Inferior parietal cortex (tissue), 1 donor: ENCODE measurements at regions not wholly inside any gene's neighbourhood (a gene's known extent, or its start where the extent isn't known, plus 50 kb on each side); places are given as distances from the start of the nearest gene placed in this dataset.
"Not testable (repeated sequence)": the region's sequence is repeated elsewhere in the genome, so short reads cannot be mapped to it uniquely, and the experiment has no call there.

Source experiments
- DNase-seq: peaks from one replicate; pipeline ENCODE4 v3.0.0-alpha.2; 2016; ENCODE audit errors: extremely low spot score

DNA sequence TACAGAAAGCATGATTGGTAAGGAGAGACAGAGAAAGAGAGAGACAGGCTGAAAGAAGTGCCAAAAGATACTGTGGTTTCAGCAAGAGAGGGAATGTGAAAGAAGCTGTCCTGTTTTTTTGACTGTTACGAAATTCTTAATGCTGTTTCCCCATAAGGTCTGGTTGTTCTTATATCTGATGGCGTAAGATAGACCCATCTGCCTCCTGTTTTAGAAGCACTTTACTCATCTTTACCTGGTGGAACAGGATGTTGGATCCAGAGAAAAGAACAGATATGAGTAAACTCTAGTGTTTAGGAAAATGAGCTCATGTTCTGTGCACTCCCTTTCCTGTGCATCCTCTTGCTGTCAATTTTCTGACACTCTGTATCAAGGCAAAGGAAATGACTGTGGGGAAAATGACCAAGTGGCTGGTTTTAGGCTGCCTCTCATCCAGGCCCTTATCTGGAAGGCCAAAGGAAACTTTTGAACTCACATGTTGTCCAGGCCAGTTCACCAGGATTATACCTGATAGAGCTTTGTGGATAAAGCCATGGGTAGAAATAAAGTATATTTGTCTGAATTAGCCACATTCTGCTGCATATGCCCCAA is 311.7 kb upstream of the HTR2C start:
- no peak for DNase-seq

DNA sequence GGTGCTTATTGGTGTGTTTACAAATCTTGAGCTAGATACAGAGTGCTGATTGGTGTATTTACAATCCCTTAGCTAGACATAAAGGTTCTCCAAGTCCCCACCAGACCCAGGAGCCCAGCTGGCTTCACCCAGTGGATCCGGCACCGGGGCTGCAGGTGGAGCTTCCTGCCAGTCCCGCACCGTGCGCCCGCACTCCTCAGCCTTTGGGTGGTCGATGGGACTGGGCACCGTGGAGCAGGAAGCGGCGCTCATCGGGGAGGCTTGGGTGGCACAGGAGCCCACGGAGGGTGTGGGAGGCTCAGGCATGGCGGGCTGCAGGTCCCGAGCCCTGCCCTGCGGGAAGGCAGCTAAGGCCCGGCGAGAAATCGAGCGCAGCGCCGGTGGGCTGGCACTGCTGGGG is 313.5 kb upstream of the HTR2C start:
- not testable (repeated sequence) for DNase-seq

DNA sequence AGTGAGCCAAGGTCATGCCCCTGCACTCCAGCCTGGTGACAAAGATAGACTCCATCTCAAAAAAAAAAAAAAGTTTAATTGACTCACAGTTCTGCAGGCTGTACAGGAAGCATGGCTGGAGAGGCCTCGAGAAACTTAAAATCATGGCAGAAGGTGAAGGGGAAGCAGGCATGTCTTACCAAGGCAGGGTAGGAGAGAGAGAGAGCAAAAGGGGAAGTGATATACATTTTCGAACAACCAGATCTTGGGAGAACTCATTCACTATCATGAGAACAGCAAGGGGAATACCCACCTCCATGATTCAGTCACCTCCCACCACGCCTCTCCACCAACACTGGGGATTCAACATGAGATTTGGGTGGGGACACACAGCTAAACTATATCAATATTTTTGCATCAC is 315.2 kb upstream of the HTR2C start:
- DNase-seq: no peak

DNA sequence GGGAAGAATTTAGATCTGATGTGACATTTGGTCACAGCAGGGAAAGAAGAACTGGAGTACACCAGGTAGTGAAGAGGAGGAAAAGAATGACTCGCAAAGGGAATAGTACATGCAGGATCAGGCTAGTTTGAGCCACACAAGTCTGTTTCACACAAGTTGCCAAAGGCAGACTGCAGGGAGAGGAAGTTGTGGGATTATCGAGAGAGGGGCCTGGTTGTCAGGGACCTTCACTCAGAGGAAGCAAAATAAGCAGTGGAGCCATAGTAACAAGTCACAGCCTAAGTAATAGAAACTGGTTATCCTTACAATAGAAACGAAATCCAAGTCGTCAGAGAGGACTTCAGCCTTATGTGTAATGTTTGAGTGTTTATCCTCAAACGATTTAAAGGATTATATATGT is 316.7 kb upstream of the HTR2C start:
- DNase-seq: no peak

DNA sequence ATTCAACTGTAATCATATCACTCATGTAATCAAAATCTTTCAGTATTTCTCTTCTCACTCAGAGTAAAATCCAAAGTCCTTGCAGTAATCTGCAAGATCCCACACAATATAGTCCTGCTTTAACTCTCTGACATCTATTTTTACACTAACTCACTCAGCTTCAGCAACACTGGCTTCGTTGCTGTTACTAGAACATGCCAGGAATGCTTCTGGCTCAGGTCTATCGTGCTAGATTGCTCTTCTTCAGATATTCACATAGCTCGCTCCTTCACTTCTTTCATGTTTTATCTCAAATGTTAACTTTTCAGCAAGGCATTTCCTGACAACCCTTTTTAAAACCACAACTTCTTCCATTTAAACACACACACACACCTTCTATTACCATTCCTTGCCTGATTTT is 331.7 kb upstream of the HTR2C start:
- DNase-seq: peak; percentile 2

DNA sequence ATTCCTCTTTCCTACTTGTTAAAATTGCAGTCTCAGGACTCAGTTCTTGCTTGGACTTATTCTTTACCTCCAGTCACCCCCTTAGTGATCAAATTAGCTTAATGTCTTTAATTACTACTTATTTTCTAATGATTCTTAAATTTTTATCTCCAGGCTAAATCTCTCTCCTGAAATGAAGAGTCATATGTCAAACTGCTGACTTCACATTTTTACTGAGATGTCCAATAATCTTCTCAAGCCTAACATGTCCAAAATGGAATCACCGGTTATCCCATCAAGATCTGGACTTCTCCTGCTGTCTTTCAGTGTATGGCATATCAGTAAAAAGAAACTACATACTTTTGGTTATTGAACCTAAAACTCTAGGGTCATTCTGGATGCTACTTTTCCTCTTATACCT is 332.3 kb upstream of the HTR2C start:
- DNase-seq: no peak

DNA sequence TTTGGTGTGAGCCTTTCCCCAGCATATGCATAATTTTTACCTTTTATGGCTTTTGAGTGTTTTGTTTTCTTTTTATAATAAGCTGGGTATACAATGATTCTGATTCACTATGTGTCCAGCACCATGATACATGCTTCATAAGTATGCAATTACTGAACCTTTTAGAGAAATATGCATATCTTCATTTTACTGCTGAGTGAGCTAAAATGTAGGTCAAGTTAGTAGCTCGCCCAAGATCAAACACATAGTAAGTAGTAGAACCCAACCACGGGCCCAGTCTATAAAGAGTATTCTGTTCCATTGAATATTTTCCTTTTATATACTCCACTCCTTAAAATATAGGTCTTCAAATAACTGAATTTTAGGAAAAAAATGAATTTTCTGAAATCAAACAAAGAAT is 362.4 kb upstream of the HTR2C start:
- DNase-seq: no peak

DNA sequence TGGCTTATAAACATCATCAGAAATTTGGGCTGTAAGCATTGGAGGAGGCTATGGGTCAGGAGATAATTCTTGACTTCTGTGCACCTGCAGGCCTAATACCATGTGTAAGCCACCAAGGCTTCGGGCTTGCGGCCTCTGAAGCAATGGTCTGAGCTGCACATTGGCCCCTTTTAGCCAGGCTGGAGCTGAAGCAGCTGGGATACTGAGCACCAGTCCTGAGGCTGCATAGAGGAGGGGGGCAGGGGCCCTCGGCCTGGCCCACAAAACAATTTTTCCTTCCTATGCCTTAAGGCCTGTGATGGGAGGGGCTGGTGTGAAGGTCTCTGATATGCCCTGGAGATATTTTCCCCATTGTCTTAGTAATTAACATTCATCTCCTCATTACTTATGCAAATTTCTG is 373.0 kb upstream of the HTR2C start:
- no peak for DNase-seq

DNA sequence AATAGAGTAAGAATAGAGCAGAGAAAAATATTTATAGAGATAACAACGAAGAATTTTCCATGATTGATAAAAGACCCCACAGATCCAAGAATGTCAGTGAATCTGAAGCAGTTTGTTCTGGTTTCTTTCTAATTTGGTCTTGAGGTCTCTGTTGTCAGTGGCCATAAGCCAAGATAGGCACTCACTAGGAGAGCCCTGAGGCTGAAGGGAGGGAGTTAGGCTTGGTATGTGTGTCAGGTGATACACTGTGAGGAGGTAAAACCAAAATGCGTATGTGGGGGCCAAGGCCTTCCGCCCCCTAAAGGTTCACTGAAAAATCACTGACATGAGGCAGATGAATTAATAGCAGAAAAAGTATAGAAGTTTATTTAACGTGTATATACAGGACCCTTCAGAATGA is 382.3 kb upstream of the HTR2C start:
- no peak for DNase-seq

DNA sequence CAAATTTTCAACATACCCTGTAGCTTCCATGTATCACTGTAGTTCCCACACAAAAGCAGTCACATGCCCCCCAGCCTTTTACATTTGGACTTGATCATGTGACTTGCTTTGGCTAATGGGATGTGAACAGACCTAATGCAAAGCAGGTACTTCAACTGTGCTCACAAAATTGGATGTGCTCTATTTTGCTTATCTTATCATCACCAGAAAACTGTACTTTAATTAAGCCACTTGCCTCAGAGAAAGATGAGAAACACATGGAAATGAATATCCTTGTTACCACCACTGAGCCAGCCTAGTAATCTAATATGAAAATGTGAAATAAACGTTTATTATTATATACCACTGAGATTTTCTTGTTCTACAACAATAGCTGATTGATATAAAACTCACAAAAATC is 402.7 kb upstream of the HTR2C start:
- no peak for DNase-seq

DNA sequence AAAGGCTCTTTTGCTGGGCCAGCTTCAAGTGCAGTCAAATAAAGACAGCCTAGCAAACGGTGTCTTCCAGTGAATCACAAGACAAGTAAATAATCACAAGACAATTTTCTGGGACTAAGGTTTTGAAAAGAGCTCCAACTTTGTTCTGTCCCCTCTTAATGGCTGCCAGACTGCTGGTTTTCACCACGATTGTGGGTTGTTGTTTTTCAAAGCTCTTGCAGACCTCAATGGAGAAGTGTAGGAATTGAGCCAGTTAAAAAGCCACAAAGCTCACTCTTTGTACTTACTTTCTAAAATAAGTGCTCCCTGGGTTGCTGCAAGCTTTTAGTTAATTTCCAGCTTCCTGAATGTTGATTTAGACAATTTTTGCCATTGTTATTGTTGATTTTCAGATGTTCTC is 405.8 kb upstream of the HTR2C start:
- DNase-seq: no peak

DNA sequence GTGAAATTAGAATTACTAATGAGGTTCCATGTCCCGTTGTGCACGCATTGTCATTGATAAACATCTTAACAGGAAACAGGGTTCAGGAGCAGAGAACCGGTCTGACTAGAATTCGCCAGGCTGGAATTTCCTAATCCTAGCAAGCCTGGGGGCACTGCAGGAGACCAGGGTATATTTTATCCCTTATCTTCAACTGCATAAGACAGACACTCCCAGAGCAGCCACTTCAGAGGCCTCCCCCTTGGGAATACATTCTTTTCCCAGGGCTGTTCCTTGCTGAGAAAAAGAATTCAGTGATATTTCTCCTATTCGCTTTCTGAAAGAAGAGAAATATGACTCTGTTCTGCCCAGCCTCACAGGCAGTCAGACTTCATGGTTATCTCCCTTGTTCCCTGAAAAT is 416.6 kb upstream of the HTR2C start:
- DNase-seq: not testable (repeated sequence)

DNA sequence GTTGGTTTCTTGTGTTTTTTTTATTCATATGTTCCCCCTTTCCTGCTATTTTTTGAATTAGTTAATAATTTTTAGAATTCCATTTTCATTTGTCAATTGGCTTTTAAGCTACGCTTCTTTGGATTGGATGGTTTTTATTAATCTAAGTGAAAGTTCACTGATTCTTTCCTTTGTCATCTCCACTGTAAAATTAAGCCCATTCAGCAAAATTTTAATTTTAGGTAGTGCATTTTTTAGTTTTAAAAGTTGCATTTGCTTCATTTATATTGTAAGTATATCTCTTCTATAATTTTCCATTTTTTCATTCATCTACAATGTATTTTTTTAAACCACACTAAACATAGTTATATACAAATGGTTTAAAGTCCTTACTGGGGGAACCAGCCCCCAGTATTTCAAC is 417.3 kb upstream of the HTR2C start:
- no peak for DNase-seq

DNA sequence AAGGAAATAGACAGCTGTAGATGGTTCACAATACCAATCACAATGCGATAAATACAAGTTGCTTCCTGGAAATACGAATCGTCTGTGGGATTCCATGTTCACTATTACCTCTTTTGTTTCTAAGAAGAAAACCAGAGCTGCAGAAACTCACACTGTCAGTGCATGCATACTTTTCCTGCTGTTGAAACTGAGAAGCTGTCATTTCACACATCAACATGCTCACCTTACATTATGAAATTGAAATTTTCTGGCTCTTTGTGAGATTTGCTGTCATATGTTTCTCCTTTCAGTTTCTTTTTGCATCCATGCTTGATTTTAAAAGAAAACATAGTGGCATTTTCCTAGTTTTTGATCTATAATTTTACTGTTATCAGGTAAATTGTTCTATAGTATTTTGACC is 418.3 kb upstream of the HTR2C start:
- no peak for DNase-seq

DNA sequence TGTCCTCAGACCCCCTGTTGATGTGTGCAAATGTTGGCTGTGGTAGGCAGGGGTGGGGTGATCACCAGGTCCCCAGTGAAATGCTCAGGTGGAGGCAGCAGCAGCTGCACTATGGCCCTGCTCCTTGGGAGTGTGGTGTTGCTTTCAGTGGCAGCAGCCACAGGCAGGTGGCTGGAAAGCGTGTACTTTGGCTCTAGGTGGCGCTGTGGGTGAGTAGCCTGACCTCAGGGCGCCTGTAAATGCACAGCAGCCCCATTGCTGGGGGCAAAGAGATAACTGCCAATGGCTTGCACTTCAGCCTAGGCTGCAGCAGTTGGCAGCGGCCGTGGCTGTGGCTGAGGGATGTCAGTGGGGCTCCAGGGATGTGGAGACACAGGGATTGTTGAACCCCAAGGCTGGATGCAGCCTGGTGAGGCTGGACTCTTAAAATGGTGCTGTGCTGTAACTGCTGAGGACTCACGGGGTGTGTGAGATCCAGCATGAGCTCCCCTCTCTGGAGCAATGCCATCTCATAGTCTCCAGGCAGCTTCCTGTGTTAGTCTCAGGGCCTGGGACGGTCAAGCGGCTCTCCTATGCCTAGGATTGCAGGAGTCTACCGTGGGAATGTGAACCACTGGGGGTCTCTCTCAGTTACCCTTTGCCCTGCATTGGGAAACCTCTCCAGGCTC is 421.7 kb upstream of the HTR2C start:
- DNase-seq: no peak

DNA sequence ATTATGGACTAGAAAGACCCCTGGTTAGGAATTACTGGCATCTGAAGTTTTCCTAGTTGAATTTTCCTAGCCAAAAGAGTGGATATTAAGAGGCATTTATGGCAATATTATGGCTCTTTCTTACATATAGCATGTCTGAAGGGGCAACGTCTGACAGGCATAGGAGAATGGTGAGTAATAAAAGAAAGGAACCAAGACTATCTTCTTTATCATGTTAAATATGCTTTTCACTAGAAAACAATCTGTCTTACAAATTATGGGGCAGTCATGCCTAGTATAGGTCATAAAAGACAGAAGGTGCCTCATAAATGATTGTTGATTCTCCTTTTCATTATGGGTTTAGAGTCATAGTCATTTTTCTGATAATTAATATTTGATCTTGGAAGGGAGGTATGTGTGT is 431.1 kb upstream of the HTR2C start:
- DNase-seq: no peak

DNA sequence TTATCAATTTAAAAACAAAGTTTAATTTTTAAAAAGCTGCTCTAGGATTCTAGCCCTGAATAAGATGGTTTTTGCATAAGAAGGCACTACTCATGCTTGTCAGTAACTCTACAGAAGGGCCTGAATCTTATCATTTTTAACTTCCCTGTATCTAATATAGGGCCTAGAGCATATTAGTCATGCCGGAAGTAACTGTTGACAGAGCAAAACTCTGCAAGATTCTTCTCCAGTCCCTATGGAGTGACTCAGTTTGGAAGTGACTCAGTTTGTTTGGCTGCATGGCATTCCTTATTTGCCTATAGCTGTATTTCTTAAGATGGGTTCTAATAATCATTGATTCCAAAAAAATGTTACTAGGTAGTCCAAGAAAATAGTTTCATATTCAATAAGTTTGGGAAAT is 431.8 kb upstream of the HTR2C start:
- peak; percentile 2 for DNase-seq

DNA sequence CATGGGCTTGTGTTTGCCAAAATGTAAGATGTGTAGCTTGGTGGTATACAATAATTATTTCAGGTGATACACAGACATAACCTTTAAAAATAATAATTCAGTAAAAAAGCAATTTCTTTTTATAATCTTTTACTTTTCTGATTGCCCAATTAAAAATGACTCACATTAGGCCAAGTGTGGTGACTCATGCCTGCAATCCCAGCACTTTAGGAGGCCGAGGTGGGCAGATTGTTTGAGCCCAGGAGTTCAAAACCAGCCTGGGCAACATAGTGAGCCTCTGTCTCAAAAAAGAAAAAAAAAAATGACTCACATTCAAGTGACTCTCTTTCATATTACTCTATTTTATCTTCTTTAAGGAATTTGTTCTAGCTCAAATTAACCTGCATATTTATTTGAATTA is 449.4 kb upstream of the HTR2C start:
- DNase-seq: no peak

DNA sequence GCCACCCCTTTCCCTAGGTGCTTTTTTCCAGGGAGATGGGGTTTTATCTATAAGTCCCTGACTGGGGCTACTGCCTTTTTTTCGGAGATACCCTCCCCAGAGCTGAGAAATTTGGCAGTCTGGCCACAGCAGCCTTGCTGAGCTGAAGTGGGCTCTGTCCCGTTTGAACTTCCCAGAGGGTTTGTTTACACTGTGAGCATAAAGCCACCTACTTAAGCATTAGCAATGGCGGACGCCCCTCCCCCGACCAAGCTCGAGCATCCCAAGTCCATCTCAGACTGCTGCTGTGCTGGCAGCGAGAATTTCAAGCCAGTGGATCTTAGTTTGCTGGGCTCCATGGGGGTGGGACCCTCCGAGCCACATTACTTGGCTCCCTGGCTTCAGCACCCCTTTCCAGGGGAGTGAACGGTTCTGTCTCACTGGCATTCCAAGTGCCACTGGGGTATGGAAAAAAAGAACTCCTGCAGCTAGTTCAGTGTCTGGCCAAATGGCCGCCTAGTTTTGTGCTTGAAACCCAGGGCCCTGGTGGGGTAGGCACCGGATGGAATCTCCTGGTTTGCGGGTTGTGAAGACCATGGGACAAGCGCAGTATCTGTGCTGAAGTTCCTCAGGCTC is 456.4 kb upstream of the HTR2C start:
- DNase-seq: no peak

DNA sequence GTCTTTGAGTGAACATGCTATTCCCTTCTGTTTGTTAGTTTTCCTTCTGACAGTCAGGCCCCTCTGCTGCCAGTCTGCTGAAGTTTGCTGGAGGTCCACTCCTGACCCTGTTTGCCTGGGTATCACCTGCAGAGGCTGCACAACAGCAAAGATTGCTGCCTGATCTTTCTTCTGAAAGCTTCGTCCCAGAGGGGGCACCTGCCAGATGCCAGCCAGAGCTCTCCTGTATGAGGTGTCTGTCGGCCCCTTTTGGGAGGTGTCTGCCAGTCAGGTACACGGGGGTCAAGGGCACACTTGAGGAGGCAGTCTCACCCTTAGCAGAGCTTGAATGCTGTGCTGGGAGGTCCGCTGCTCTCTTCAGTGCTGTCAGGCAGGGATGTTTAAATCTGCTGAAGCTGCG is 456.9 kb upstream of the HTR2C start:
- no peak for DNase-seq

DNA sequence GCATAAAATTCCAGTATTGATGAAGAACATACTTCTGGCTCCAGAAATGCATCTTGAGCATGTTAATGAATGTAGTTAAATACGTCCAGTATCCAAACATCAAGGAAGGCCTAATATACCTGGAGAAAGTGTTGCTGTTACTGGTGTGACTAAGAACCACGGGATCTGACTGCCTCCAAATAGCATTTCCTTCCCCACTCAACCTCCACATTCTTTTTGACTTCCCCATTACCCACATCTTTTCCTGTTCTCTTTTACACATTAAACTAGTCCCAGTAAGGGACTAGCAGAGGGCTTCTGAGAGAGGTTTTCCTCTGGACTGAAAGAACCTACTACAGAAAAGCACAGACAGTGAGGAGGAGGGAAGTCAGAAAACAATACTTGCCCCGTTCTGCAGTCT is 482.8 kb upstream of the HTR2C start:
- DNase-seq: no peak

DNA sequence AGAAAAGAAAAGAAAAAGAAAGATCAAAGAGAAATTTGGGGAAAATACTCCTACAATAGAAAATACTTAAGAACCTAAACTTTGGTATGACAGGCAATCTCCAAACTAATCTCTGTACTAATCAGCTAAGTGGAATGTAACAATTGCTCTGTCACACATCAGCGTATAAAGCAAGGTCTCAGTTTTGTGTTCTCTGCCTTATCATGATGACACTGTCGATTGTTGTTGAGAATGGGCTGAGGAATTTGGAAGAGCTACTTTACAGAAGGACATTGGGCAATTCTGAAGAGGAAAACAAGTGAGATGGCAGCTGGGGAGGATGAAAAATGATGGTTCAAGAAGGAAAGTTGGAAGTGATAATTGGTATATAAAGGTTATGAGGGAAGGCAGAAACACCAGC is 486.0 kb upstream of the HTR2C start:
- DNase-seq: no peak

DNA sequence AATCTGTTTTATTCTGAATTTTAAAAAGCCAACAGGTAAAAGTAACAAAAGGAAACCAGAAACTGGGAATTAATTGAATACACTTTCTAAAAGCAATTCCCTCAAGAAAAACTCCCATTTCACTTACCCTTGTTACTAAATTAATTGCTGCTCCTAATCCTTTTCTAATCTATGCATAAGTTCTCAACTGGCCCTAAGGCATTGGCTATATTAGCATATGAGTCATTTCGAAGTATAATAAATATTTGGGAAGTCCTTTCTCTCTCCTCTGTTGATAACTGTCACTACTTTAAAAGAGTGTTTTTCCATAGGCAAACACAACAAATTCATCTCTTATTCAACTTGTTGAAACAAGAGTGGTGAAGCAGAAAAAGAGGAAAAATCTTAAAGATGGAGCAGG is 486.5 kb upstream of the HTR2C start:
- no peak for DNase-seq

DNA sequence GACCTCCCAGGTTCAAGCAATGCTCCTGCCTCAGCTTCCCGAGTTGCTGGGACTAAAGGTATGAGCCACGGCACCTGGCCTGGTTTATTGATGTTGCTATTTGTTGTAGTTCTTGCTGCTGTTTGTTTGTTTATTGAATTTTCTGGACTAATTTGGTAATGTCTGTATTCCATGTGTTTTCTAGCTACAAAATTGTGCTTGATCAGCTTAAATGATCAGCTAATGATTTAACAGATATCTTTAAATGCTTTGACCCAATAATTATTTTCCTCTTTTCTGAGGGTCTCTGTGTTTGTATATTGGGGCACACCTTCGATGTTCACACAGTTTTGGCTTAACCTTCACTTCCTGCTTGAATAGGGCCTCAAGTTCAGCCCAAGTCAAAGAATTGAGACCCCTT is 488.1 kb upstream of the HTR2C start:
- no peak for DNase-seq
